Nephron (organoid): ENCODE measurements at regions not wholly inside any gene's neighbourhood (a gene's known extent, or its start where the extent isn't known, plus 50 kb on each side); places are given as distances from the start of the nearest gene placed in this dataset.
A peak's percentile ranks its signal among the peaks of the same experiment; 100 is the strongest.

Experiments used
- H3K27ac Mint-ChIP-seq, 3 experiments: 2 replicates each; pipeline ENCODE4 v1.8.0; 2020; ENCODE audit warnings: mixed read lengths in 3 of 3, mild to moderate bottlenecking in 2 of 3, moderate library complexity in 1 of 3
- H3K27me3 Mint-ChIP-seq: 2 replicates; pipeline ENCODE4 v1.8.0; 2021; ENCODE audit warnings: low read depth, mild to moderate bottlenecking, moderate library complexity, mixed read lengths
- H3K36me3 Mint-ChIP-seq: 2 replicates; pipeline ENCODE4 v1.8.0; 2020; ENCODE audit warnings: low read depth, mixed read lengths
- H3K4me1 Mint-ChIP-seq: 2 replicates; pipeline ENCODE4 v1.8.0; 2020; ENCODE audit warnings: mixed read lengths
- H3K4me3 Mint-ChIP-seq, 3 experiments: 2 replicates each; pipeline ENCODE4 v1.8.0; 2020; ENCODE audit warnings: mild to moderate bottlenecking in 3 of 3, mixed read lengths in 3 of 3, moderate library complexity in 2 of 3
- H3K9me3 Mint-ChIP-seq: 2 replicates; pipeline ENCODE4 v1.8.0; 2020; ENCODE audit warnings: mixed read lengths
- TF ChIP-seq, protein P1 (sequence below), 3 experiments: fragments of 200-600 bp; sonication (generic); IDR thresholded peaks; one replicate each; pipeline ENCODE4 v1.5.0; 2021; ENCODE audit warnings: antibody characterized with exemption in 3 of 3; ENCODE audit not compliant: unreplicated experiment in 3 of 3

DNA sequence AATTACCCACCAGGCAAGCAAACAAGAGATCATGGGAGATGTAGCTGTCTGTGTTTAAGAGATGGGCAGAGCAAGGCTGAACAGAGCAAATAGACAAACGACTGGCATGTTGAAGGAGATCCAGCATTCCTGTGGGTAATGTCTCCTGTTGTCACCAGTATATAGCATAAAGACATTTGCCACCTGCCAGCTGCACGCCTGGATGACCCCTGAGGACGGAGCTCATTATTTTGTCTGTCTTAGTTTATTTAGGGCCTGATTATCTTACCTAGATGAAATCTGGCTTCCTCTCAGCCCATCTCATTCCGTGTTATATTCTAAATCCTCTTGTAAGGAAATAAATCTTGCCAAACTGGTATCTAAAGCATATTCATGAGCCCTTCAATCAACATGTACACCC, 510.3 kb upstream of the LINC00305 start:
- Mint-ChIP-seq H3K27me3 (no peaks in the 10 kb centered on the region), H3K36me3 (no peaks in the 10 kb centered on the region), H3K27ac (no peak overlapping the region), H3K4me3 (no peak overlapping the region), H3K4me1 (no peaks in the 10 kb centered on the region), H3K9me3 (no peaks in the 10 kb centered on the region)
- TF ChIP-seq, protein P1, sequence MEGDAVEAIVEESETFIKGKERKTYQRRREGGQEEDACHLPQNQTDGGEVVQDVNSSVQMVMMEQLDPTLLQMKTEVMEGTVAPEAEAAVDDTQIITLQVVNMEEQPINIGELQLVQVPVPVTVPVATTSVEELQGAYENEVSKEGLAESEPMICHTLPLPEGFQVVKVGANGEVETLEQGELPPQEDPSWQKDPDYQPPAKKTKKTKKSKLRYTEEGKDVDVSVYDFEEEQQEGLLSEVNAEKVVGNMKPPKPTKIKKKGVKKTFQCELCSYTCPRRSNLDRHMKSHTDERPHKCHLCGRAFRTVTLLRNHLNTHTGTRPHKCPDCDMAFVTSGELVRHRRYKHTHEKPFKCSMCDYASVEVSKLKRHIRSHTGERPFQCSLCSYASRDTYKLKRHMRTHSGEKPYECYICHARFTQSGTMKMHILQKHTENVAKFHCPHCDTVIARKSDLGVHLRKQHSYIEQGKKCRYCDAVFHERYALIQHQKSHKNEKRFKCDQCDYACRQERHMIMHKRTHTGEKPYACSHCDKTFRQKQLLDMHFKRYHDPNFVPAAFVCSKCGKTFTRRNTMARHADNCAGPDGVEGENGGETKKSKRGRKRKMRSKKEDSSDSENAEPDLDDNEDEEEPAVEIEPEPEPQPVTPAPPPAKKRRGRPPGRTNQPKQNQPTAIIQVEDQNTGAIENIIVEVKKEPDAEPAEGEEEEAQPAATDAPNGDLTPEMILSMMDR (IDR thresholded peaks at IDR 0.05; ENCODE audit: unreplicated experiment in 3 of 3) = no peak

DNA sequence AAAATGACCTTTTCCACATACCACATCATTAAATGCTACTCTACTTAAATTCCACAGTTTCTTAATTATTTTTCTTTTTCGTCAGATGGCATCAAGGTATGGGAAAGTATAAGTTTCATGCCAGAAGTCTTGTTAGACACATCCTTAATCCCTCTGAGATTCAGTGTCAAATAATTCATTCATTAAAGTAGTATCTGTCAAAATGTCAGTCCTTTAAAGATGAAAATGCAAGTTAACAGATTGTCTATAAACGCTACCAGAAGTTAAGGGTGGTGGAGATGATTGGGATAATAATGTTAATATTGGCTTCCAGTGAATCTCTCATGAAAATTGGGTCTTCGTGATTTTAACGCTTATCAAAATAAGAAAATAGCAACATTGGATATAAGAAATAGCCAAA, 504.2 kb upstream of the LINC00305 start:
- H3K27ac Mint-ChIP-seq = no peak overlapping the region
- H3K4me3 Mint-ChIP-seq = no peak overlapping the region
- TF ChIP-seq, protein P1 (IDR thresholded peaks at IDR 0.05; ENCODE audit: unreplicated experiment in 3 of 3) = no peak
- no peaks in the 10 kb centered on the region for H3K9me3 Mint-ChIP-seq
- H3K27me3 Mint-ChIP-seq = no peaks in the 10 kb centered on the region
- H3K36me3 Mint-ChIP-seq = no peaks in the 10 kb centered on the region
- H3K4me1 Mint-ChIP-seq = no peaks in the 10 kb centered on the region

DNA sequence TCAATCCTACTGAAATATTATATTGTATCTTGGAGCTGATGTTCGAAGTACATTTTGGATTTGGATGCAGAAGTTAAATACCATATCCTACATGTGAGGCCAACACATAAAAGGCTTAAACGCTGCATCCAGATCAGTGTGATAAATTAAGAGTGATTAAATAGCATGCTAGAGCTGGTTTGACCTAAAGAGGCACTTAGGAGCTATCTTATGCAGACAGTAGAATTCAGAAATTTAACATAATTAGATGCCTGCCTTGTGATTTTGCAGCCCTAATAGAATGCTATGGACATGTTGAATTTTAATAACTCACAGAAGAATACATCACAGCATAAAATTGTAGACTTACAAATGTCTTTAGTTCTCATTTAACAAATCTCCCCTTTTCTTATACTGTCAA, 501.2 kb upstream of the LINC00305 start:
- no peaks in the 10 kb centered on the region for H3K4me1 Mint-ChIP-seq
- no peak overlapping the region for H3K27ac Mint-ChIP-seq
- no peak overlapping the region for H3K4me3 Mint-ChIP-seq
- H3K27me3 Mint-ChIP-seq = no peaks in the 10 kb centered on the region
- H3K36me3 Mint-ChIP-seq = no peaks in the 10 kb centered on the region
- H3K9me3 Mint-ChIP-seq = no peaks in the 10 kb centered on the region
- TF ChIP-seq, protein P1 (IDR thresholded peaks at IDR 0.05; ENCODE audit: unreplicated experiment in 3 of 3) = no peak

DNA sequence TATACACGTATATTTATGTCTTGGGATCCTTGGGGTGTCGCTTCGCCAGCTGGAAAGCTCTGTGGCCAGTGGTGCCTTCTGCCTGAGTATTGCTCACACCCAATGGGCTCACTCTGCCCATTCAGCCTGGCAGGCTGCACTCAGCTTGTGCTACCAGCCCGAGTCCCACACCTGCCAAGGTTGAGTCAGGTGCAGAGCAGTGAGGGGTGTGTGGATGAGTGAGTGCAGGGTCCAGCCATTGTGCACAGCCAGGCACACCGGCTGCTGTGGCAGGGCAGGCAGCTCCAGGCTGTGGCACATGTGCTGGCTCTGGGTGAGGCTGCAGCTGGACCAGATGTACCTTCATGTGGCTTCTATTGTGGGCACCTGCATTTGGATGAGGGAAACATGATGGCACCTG, 496.9 kb upstream of the LINC00305 start:
- Mint-ChIP-seq H3K36me3 (no peaks in the 10 kb centered on the region), H3K9me3 (no peaks in the 10 kb centered on the region), H3K27me3 (no peaks in the 10 kb centered on the region), H3K4me3 (no peak overlapping the region), H3K27ac (no peak overlapping the region), H3K4me1 (no peaks in the 10 kb centered on the region)
- TF ChIP-seq, protein P1 (IDR thresholded peaks at IDR 0.05; ENCODE audit: unreplicated experiment in 3 of 3) = no peak

DNA sequence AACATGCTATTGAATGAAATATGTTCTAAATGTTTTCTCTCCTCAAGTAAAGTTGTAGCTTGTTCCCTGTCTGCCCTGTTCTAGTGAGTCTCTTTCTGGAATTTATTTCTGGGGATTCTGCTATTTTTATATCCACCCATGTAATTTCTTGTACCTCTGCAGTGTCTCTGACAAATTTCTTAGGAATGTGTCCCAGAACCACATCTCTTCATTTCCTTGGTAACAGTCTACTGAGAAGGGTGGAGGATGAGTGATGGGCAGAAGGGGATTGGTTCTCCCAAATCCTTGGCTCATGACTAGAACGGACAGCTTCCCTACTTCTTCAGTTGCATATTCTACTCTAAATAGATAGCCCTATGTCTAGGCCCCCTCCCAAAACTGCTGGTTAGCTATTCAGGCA, 490.6 kb upstream of the LINC00305 start:
- TF ChIP-seq, protein P1 (IDR thresholded peaks at IDR 0.05; ENCODE audit: unreplicated experiment in 3 of 3) = no peak
- no peak overlapping the region for H3K4me3 Mint-ChIP-seq
- H3K27me3 Mint-ChIP-seq = no peaks in the 10 kb centered on the region
- H3K27ac Mint-ChIP-seq = no peak overlapping the region
- H3K9me3 Mint-ChIP-seq = no peaks in the 10 kb centered on the region
- H3K4me1 Mint-ChIP-seq = no peaks in the 10 kb centered on the region
- H3K36me3 Mint-ChIP-seq = no peaks in the 10 kb centered on the region

DNA sequence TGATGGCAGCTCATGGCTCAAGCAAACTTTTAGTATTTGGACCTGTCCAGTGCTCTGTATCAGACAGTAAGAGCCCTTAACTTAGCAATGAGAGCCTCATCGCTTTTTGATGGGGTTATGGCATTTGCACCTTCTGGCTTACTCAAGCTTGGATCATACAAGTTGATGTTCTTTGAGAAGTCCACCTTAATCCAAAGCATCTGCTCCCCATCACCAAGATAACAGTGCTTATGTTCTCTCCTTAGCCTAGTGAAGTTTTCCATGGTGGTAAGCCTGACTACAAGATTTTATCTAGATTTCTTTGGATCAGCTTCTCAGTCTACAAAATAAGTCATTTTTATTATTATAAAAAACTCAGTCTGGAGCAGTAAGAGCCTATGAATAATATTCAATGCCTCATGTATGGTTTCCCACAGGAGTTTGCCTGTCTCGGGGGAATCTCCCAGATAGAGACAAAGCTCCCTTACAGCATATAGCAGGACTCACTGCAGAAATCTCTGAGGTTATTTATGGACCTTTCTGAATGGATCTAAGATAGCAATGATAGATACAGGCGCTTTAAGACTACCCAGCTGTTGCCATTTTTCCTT, 472.2 kb upstream of the LINC00305 start:
- Mint-ChIP-seq H3K36me3 (no peaks in the 10 kb centered on the region), H3K4me1 (no peaks in the 10 kb centered on the region), H3K27me3 (no peaks in the 10 kb centered on the region), H3K27ac (peak overlapping the region in 1 of 3 experiments; percentile 16), H3K4me3 (no peak overlapping the region), H3K9me3 (no peaks in the 10 kb centered on the region)
- TF ChIP-seq, protein P1 (IDR thresholded peaks at IDR 0.05; ENCODE audit: unreplicated experiment in 3 of 3) = no peak
